Stimulated activated CD8-positive, alpha-beta memory T cell treated with anti-CD3 and anti-CD28 coated beads, Interleukin-15, amount 100 ng/mL, for 48 hours (primary cell): ENCODE measurements at regions not wholly inside any gene's neighbourhood (a gene's known extent, or its start where the extent isn't known, plus 50 kb on each side); places are given as distances from the start of the nearest gene placed in this dataset.

Source experiments
- DNase-seq, 2 donors: peaks; one replicate each; pipeline ENCODE4 v3.0.0-alpha.2; 2020; ENCODE audit warnings: low read depth in 2 of 2

GRCh38 chr10:9735731-9736130 lies 1281.9 kb upstream of the CELF2 start:
- DNase-seq = no peak

- no peak for DNase-seq
These were observed 1274.0 kb upstream of the CELF2 start for GRCh38 chr10:9743639-9744038.

GRCh38 chr10:9745158-9745557 lies 1272.5 kb upstream of the CELF2 start:
- no peak for DNase-seq

GRCh38 chr10:9757176-9757575 lies 1260.5 kb upstream of the CELF2 start:
- DNase-seq = no peak

GRCh38 chr10:9759596-9759995 lies 1258.1 kb upstream of the CELF2 start:
- no peak for DNase-seq

GRCh38 chr10:9762966-9763656 lies 1254.6 kb upstream of the CELF2 start:
- DNase-seq = no peak

- no peak for DNase-seq
These were observed 1250.9 kb upstream of the CELF2 start for GRCh38 chr10:9766762-9767161.

GRCh38 chr10:9781666-9782065 lies 1236.0 kb upstream of the CELF2 start:
- no peak for DNase-seq

- DNase-seq = no peak
These were observed 1231.6 kb upstream of the CELF2 start for GRCh38 chr10:9786101-9786500.

GRCh38 chr10:9786576-9786975 lies 1231.1 kb upstream of the CELF2 start:
- DNase-seq = no peak

- no peak for DNase-seq
These were observed 1227.7 kb upstream of the CELF2 start for GRCh38 chr10:9789996-9790395.

GRCh38 chr10:9792181-9792580 lies 1225.5 kb upstream of the CELF2 start:
- no peak for DNase-seq

GRCh38 chr10:9796564-9796963 lies 1221.1 kb upstream of the CELF2 start:
- DNase-seq = no peak

- no peak for DNase-seq
These were observed 1217.7 kb upstream of the CELF2 start for GRCh38 chr10:9800011-9800410.

GRCh38 chr10:9800571-9800970 lies 1217.1 kb upstream of the CELF2 start:
- DNase-seq = no peak

- DNase-seq = no peak
These were observed 1209.8 kb upstream of the CELF2 start for GRCh38 chr10:9807846-9808245.

- DNase-seq = no peak
These were observed 1206.1 kb upstream of the CELF2 start for GRCh38 chr10:9811601-9812000.

GRCh38 chr10:9814285-9814864 lies 1203.3 kb upstream of the CELF2 start:
- DNase-seq = no peak

GRCh38 chr10:9819756-9820494 lies 1197.7 kb upstream of the CELF2 start:
- DNase-seq = no peak

- no peak for DNase-seq
These were observed 1194.3 kb upstream of the CELF2 start for GRCh38 chr10:9823268-9823930.

GRCh38 chr10:9824631-9825071 lies 1193.0 kb upstream of the CELF2 start:
- no peak for DNase-seq

GRCh38 chr10:9825491-9826018 lies 1192.1 kb upstream of the CELF2 start:
- no peak for DNase-seq
